ENCODE measurements at regions not wholly inside any gene's neighbourhood (a gene's known extent, or its start where the extent isn't known, plus 50 kb on each side); places are given as distances from the start of the nearest gene placed in this dataset.

- no TSS peak for BruUV-seq (replicated peaks)
- ChIA-PET POLR2A (ENCODE audit: low non-redundant PET) (no interaction called here), CTCF (no interaction called here)
Observed at GRCh38 chr2:237257471-237257951, 156.5 kb downstream of the COL6A3 start.

GRCh38 chr2:237258116-237258515 lies 155.8 kb downstream of the COL6A3 start:
- TF ChIP-seq CTCF (conservative IDR thresholded peaks at IDR 0.05; ENCODE audit: low read depth, low read length) (peak; percentile 38; the same call in 1 of the 2 replicates), EZH2 (IDR thresholded peaks at IDR 0.05; ENCODE audit: borderline replicate concordance, low read depth, low read length, poor library complexity, severe bottlenecking) (no peak)
- H3K4me1 ChIP-seq (ENCODE audit: insufficient read depth, low read length, poor library complexity, severe bottlenecking) = peaks cover 8% of the 10 kb centered on the region
- DNase-seq (ENCODE audit: low spot score) = peak; percentile 14
- H3K36me3 ChIP-seq (ENCODE audit: insufficient read depth, low read length, poor library complexity, severe bottlenecking) = no peaks in the 10 kb centered on the region
- no peaks in the 10 kb centered on the region for H3K9me3 ChIP-seq (ENCODE audit: low read depth, low read length, poor library complexity, severe bottlenecking)
- POLR2A ChIA-PET (ENCODE audit: low non-redundant PET) = no interaction called here
- H3K27me3 ChIP-seq (replicated peaks; ENCODE audit: insufficient read depth, low read depth, low read length, poor library complexity) = peaks cover 3% of the 10 kb centered on the region
- no TSS peak for BruUV-seq (replicated peaks)
- CTCF ChIA-PET = no interaction called here
- no peak overlapping the region for H3K4me3 ChIP-seq (ENCODE audit: low read depth, low read length, poor library complexity, severe bottlenecking)
- intact Hi-C loops (cut with micrococcal nuclease; ENCODE audit: unreplicated experiment) = loop anchor here (5.0 kb wide), 1 partner anchor 36 kb away; no protein-coding TSS in a partner anchor
- H3K27ac ChIP-seq (ENCODE audit: low read depth, low read length, poor library complexity, severe bottlenecking) = no peak overlapping the region

More at GRCh38 chr2:237257471-237257951, 156.5 kb downstream of the COL6A3 start:
- no peak for TF ChIP-seq EZH2 (IDR thresholded peaks at IDR 0.05; ENCODE audit: borderline replicate concordance, low read depth, low read length, poor library complexity, severe bottlenecking)
- TF ChIP-seq CTCF (conservative IDR thresholded peaks at IDR 0.05; ENCODE audit: low read depth, low read length) = no peak
- Histone ChIP-seq H3K9me3 (ENCODE audit: low read depth, low read length, poor library complexity, severe bottlenecking) (no peaks in the 10 kb centered on the region), H3K4me3 (ENCODE audit: low read depth, low read length, poor library complexity, severe bottlenecking) (no peak overlapping the region), H3K27ac (ENCODE audit: low read depth, low read length, poor library complexity, severe bottlenecking) (no peak overlapping the region), H3K36me3 (ENCODE audit: insufficient read depth, low read length, poor library complexity, severe bottlenecking) (no peaks in the 10 kb centered on the region), H3K4me1 (ENCODE audit: insufficient read depth, low read length, poor library complexity, severe bottlenecking) (peaks cover 5% of the 10 kb centered on the region), H3K27me3 (replicated peaks; ENCODE audit: insufficient read depth, low read depth, low read length, poor library complexity) (peaks cover 4% of the 10 kb centered on the region)
- no peak for DNase-seq (ENCODE audit: low spot score)
- intact Hi-C loops (cut with micrococcal nuclease; ENCODE audit: unreplicated experiment) = loop anchor here (5.0 kb wide), 1 partner anchor 35 kb away; no protein-coding TSS in a partner anchor

GRCh38 chr2:237258615-237259014 lies 155.3 kb downstream of the COL6A3 start:
- ChIA-PET POLR2A (ENCODE audit: low non-redundant PET) (no interaction called here), CTCF (no interaction called here)
- no peak overlapping the region for H3K4me3 ChIP-seq (ENCODE audit: low read depth, low read length, poor library complexity, severe bottlenecking)
- TF ChIP-seq EZH2 (IDR thresholded peaks at IDR 0.05; ENCODE audit: borderline replicate concordance, low read depth, low read length, poor library complexity, severe bottlenecking) (no peak), CTCF (conservative IDR thresholded peaks at IDR 0.05; ENCODE audit: low read depth, low read length) (no peak)
- BruUV-seq (replicated peaks) = no TSS peak
- H3K9me3 ChIP-seq (ENCODE audit: low read depth, low read length, poor library complexity, severe bottlenecking) = no peaks in the 10 kb centered on the region
- DNase-seq (ENCODE audit: low spot score) = no peak
- H3K4me1 ChIP-seq (ENCODE audit: insufficient read depth, low read length, poor library complexity, severe bottlenecking) = peaks cover 8% of the 10 kb centered on the region
- no peaks in the 10 kb centered on the region for H3K36me3 ChIP-seq (ENCODE audit: insufficient read depth, low read length, poor library complexity, severe bottlenecking)
- intact Hi-C loops (cut with micrococcal nuclease; ENCODE audit: unreplicated experiment) = loop anchor here (5.0 kb wide), 1 partner anchor 36 kb away; no protein-coding TSS in a partner anchor
- peaks cover 3% of the 10 kb centered on the region for H3K27me3 ChIP-seq (replicated peaks; ENCODE audit: insufficient read depth, low read depth, low read length, poor library complexity)
- no peak overlapping the region for H3K27ac ChIP-seq (ENCODE audit: low read depth, low read length, poor library complexity, severe bottlenecking)

Data from A673 (cell line).